ENCODE measurements at regions not wholly inside any gene's neighbourhood (a gene's known extent, or its start where the extent isn't known, plus 50 kb on each side); places are given as distances from the start of the nearest gene placed in this dataset.

GRCh38 chr11:104700609-104701008 is 197.7 kb downstream of the CASP12 start:
- DNase-seq (ENCODE audit: low spot score): no peak
- Mint-ChIP-seq H3K27me3 (ENCODE audit: unreplicated experiment) (no peaks in the 10 kb centered on the region), H3K4me3 (ENCODE audit: unreplicated experiment) (no peak overlapping the region), H3K4me1 (ENCODE audit: unreplicated experiment) (peaks cover 19% of the 10 kb centered on the region), H3K27ac (ENCODE audit: unreplicated experiment) (no peak overlapping the region), H3K9me3 (ENCODE audit: unreplicated experiment) (no peaks in the 10 kb centered on the region), H3K36me3 (ENCODE audit: low read depth, unreplicated experiment) (no peaks in the 10 kb centered on the region)
- no peak for TF ChIP-seq CTCF (IDR thresholded peaks at IDR 0.05; ENCODE audit: unreplicated experiment)

- peaks cover 13% of the 10 kb centered on the region for H3K4me1 Mint-ChIP-seq (ENCODE audit: unreplicated experiment)
- DNase-seq (ENCODE audit: low spot score): no peak
- H3K4me3 Mint-ChIP-seq (ENCODE audit: unreplicated experiment): no peak overlapping the region
- H3K9me3 Mint-ChIP-seq (ENCODE audit: unreplicated experiment): no peaks in the 10 kb centered on the region
- no peaks in the 10 kb centered on the region for H3K36me3 Mint-ChIP-seq (ENCODE audit: low read depth, unreplicated experiment)
- no peak overlapping the region for H3K27ac Mint-ChIP-seq (ENCODE audit: unreplicated experiment)
- no peak for TF ChIP-seq CTCF (IDR thresholded peaks at IDR 0.05; ENCODE audit: unreplicated experiment)
- no peaks in the 10 kb centered on the region for H3K27me3 Mint-ChIP-seq (ENCODE audit: unreplicated experiment)
Observed at GRCh38 chr11:104699981-104700380, 198.3 kb downstream of the CASP12 start.

- no peak for TF ChIP-seq CTCF (IDR thresholded peaks at IDR 0.05; ENCODE audit: unreplicated experiment)
- no peaks in the 10 kb centered on the region for H3K4me1 Mint-ChIP-seq (ENCODE audit: unreplicated experiment)
- no peaks in the 10 kb centered on the region for H3K36me3 Mint-ChIP-seq (ENCODE audit: low read depth, unreplicated experiment)
- H3K27me3 Mint-ChIP-seq (ENCODE audit: unreplicated experiment): no peaks in the 10 kb centered on the region
- H3K4me3 Mint-ChIP-seq (ENCODE audit: unreplicated experiment): no peak overlapping the region
- H3K27ac Mint-ChIP-seq (ENCODE audit: unreplicated experiment): no peak overlapping the region
- H3K9me3 Mint-ChIP-seq (ENCODE audit: unreplicated experiment): no peaks in the 10 kb centered on the region
- DNase-seq (ENCODE audit: low spot score): no peak
Observed at GRCh38 chr11:104695065-104695463, 203.2 kb downstream of the CASP12 start.

GRCh38 chr11:104694259-104695064 is 203.8 kb downstream of the CASP12 start:
- no peak overlapping the region for H3K27ac Mint-ChIP-seq (ENCODE audit: unreplicated experiment)
- no peak for DNase-seq (ENCODE audit: low spot score)
- TF ChIP-seq CTCF (IDR thresholded peaks at IDR 0.05; ENCODE audit: unreplicated experiment): no peak
- H3K4me3 Mint-ChIP-seq (ENCODE audit: unreplicated experiment): no peak overlapping the region
- no peaks in the 10 kb centered on the region for H3K36me3 Mint-ChIP-seq (ENCODE audit: low read depth, unreplicated experiment)
- H3K4me1 Mint-ChIP-seq (ENCODE audit: unreplicated experiment): no peaks in the 10 kb centered on the region
- no peaks in the 10 kb centered on the region for H3K27me3 Mint-ChIP-seq (ENCODE audit: unreplicated experiment)
- H3K9me3 Mint-ChIP-seq (ENCODE audit: unreplicated experiment): no peaks in the 10 kb centered on the region

- H3K27ac Mint-ChIP-seq (ENCODE audit: unreplicated experiment): no peak overlapping the region
- DNase-seq (ENCODE audit: low spot score): no peak
- TF ChIP-seq CTCF (IDR thresholded peaks at IDR 0.05; ENCODE audit: unreplicated experiment): no peak
- no peaks in the 10 kb centered on the region for H3K27me3 Mint-ChIP-seq (ENCODE audit: unreplicated experiment)
- no peaks in the 10 kb centered on the region for H3K9me3 Mint-ChIP-seq (ENCODE audit: unreplicated experiment)
- no peak overlapping the region for H3K4me3 Mint-ChIP-seq (ENCODE audit: unreplicated experiment)
- H3K4me1 Mint-ChIP-seq (ENCODE audit: unreplicated experiment): peaks cover 12% of the 10 kb centered on the region
- no peaks in the 10 kb centered on the region for H3K36me3 Mint-ChIP-seq (ENCODE audit: low read depth, unreplicated experiment)
Observed at GRCh38 chr11:104692751-104693150, 205.5 kb downstream of the CASP12 start.
